Brain pericyte (primary cell): ENCODE measurements at regions not wholly inside any gene's neighbourhood (a gene's known extent, or its start where the extent isn't known, plus 50 kb on each side); places are given as distances from the start of the nearest gene placed in this dataset.
"Not testable (repeated sequence)": the region's sequence is repeated elsewhere in the genome, so short reads cannot be mapped to it uniquely, and the experiment has no call there.

Experiments used
- DNase-seq: peaks from one replicate; pipeline ENCODE4 v3.0.0-alpha.2; 2012; ENCODE audit warnings: low read depth, low spot score

GRCh38 chr12:89156862-89157262 lies 195.4 kb downstream of the DUSP6 start:
- DNase-seq: no peak

GRCh38 chr12:89156340-89156739 lies 196.0 kb downstream of the DUSP6 start:
- no peak for DNase-seq

- DNase-seq: no peak
Observed at GRCh38 chr12:89155826-89156225, 196.5 kb downstream of the DUSP6 start.

GRCh38 chr12:89154743-89155499 lies 197.4 kb downstream of the DUSP6 start:
- no peak for DNase-seq

- DNase-seq: no peak
Observed at GRCh38 chr12:89153341-89153740, 199.0 kb downstream of the DUSP6 start.

GRCh38 chr12:89151536-89151935 lies 200.8 kb downstream of the DUSP6 start:
- DNase-seq: no peak

- DNase-seq: not testable (repeated sequence)
Observed at GRCh38 chr12:89150789-89151188, 201.5 kb downstream of the DUSP6 start.

- DNase-seq: no peak
Observed at GRCh38 chr12:89140602-89141238, 211.6 kb downstream of the DUSP6 start.

GRCh38 chr12:89140141-89140540 lies 212.2 kb downstream of the DUSP6 start:
- DNase-seq: no peak

- DNase-seq: no peak
Observed at GRCh38 chr12:89139390-89139789, 212.9 kb downstream of the DUSP6 start.

- no peak for DNase-seq
Observed at GRCh38 chr12:89138048-89138852, 214.1 kb downstream of the DUSP6 start.

- no peak for DNase-seq
Observed at GRCh38 chr12:89135976-89136634, 216.2 kb downstream of the DUSP6 start.

GRCh38 chr12:89134213-89134770 lies 218.0 kb downstream of the DUSP6 start:
- no peak for DNase-seq

- DNase-seq: no peak
Observed at GRCh38 chr12:89129167-89129870, 223.0 kb downstream of the DUSP6 start.

GRCh38 chr12:89126712-89127111 lies 225.6 kb downstream of the DUSP6 start:
- DNase-seq: no peak

GRCh38 chr12:89122852-89123251 lies 229.4 kb downstream of the DUSP6 start:
- DNase-seq: no peak

- no peak for DNase-seq
Observed at GRCh38 chr12:89117448-89118034, 234.8 kb downstream of the DUSP6 start.

GRCh38 chr12:89111964-89112363 lies 240.3 kb downstream of the DUSP6 start:
- DNase-seq: no peak

GRCh38 chr12:89108265-89108664 lies 244.0 kb downstream of the DUSP6 start:
- no peak for DNase-seq

- no peak for DNase-seq
Observed at GRCh38 chr12:89106950-89107349, 245.4 kb downstream of the DUSP6 start.

GRCh38 chr12:89105243-89105642 lies 247.1 kb downstream of the DUSP6 start:
- DNase-seq: no peak
